ENCODE measurements at regions not wholly inside any gene's neighbourhood (a gene's known extent, or its start where the extent isn't known, plus 50 kb on each side); places are given as distances from the start of the nearest gene placed in this dataset.

DNA sequence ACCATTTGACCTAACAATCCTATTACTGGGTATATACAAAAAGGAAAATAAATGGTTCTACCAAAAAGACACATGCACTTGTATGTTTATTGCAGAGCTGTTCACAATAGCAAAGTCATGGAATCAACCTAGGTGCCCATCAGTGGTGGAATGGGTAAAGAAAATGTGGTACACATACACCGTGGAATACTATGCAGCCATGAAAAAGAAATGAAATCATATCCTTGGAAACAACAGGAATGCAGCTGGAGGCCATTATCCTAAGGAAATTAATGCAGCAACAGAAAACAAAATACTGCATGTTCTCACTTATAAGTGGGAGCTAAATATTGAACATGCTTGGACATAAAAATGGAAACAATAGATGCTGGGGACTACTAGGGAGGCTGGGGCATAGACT, 534.1 kb upstream of the SGCD start:
- TF ChIP-seq POLR2A (IDR thresholded peaks at IDR 0.05; ENCODE audit: low read depth, low read length) (no peak), TAF1 (IDR thresholded peaks at IDR 0.05; ENCODE audit: borderline replicate concordance, low read depth, low read length) (no peak)

Data from GM12892 (cell line).